ENCODE measurements at regions not wholly inside any gene's neighbourhood (a gene's known extent, or its start where the extent isn't known, plus 50 kb on each side); places are given as distances from the start of the nearest gene placed in this dataset.

DNA sequence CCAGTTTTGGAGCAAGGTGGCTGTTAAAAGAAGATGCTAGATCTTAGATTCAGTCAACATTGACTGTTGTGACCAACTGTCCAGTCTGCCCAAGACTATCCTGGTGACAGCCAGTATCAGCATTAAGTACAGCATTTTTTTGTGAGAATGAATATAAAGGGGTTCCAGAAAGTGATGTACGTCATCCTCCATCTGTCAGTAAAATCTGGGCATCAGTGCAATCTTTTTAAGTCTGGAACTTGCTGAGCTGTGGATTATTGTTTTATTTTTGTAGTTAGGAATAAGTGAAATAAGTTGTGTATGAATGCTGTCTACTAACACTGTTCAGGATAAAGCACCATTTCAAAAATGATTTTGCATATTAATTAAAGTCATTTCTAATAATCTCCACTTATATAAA, 1020.0 kb upstream of the GHITM start:
- Histone ChIP-seq H3K4me3 (ENCODE audit: insufficient read depth, low read length, poor library complexity, severe bottlenecking) (no peak overlapping the region), H3K9ac (ENCODE audit: low read length) (no peak overlapping the region), H3K79me2 (ENCODE audit: insufficient read depth, low read length) (no peaks in the 10 kb centered on the region), H3K4me2 (ENCODE audit: low read depth, low read length, poor library complexity, severe bottlenecking) (no peak overlapping the region), H3K27me3 (ENCODE audit: low read length) (no peaks in the 10 kb centered on the region), H3F3A (ENCODE audit: insufficient read depth) (no peaks in the 10 kb centered on the region), H2AFZ (ENCODE audit: low read depth, low read length, severe bottlenecking) (no peak overlapping the region), H3K36me3 (ENCODE audit: low read length) (no peaks in the 10 kb centered on the region), H3K27ac (ENCODE audit: low read depth, low read length) (no peak overlapping the region), H3K9me2 (replicated peaks; ENCODE audit: insufficient read depth, low read length) (no peaks in the 10 kb centered on the region), H4K20me1 (ENCODE audit: low read depth, low read length) (no peaks in the 10 kb centered on the region), H3K9me3 (ENCODE audit: insufficient read depth, low read length) (no peaks in the 10 kb centered on the region)
- TF ChIP-seq, protein P1, sequence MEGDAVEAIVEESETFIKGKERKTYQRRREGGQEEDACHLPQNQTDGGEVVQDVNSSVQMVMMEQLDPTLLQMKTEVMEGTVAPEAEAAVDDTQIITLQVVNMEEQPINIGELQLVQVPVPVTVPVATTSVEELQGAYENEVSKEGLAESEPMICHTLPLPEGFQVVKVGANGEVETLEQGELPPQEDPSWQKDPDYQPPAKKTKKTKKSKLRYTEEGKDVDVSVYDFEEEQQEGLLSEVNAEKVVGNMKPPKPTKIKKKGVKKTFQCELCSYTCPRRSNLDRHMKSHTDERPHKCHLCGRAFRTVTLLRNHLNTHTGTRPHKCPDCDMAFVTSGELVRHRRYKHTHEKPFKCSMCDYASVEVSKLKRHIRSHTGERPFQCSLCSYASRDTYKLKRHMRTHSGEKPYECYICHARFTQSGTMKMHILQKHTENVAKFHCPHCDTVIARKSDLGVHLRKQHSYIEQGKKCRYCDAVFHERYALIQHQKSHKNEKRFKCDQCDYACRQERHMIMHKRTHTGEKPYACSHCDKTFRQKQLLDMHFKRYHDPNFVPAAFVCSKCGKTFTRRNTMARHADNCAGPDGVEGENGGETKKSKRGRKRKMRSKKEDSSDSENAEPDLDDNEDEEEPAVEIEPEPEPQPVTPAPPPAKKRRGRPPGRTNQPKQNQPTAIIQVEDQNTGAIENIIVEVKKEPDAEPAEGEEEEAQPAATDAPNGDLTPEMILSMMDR (IDR thresholded peaks at IDR 0.05; ENCODE audit: insufficient read depth, low read length, poor library complexity, severe bottlenecking): no peak
- no peak for TF ChIP-seq EZH2phosphoT487 (conservative IDR thresholded peaks at IDR 0.05; ENCODE audit: low read length)

DNA sequence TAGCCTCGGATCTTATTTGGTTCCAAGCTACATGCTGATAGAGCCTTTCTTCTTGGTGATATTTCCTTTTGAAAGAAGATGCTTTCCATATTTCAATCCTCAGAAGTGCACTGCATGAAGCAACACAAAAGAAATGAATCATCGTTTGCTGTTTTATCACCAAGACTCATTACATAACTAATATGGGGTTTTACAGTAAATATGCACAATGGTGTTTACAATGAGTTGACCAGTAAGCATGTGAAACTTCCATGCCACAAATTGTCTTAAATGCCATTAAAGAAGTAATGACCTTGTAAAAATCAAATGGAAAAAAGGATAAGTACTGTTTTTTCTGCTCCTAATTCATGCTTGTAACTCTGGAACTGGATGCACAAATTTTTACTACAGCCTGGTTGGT, 1017.0 kb upstream of the GHITM start:
- Histone ChIP-seq H3K4me2 (ENCODE audit: low read depth, low read length, poor library complexity, severe bottlenecking) (no peak overlapping the region), H4K20me1 (ENCODE audit: low read depth, low read length) (no peaks in the 10 kb centered on the region), H3K27me3 (ENCODE audit: low read length) (no peaks in the 10 kb centered on the region)

GRCh38 chr10:83127942-83128575, 1011.2 kb upstream of the GHITM start:
- Histone ChIP-seq H3K79me2 (ENCODE audit: insufficient read depth, low read length) (no peaks in the 10 kb centered on the region), H3K4me2 (ENCODE audit: low read depth, low read length, poor library complexity, severe bottlenecking) (no peak overlapping the region), H3F3A (ENCODE audit: insufficient read depth) (no peaks in the 10 kb centered on the region), H3K27ac (ENCODE audit: low read depth, low read length) (no peak overlapping the region), H3K4me3 (ENCODE audit: insufficient read depth, low read length, poor library complexity, severe bottlenecking) (no peak overlapping the region), H3K36me3 (ENCODE audit: low read length) (no peaks in the 10 kb centered on the region), H4K20me1 (ENCODE audit: low read depth, low read length) (no peaks in the 10 kb centered on the region), H3K27me3 (ENCODE audit: low read length) (no peaks in the 10 kb centered on the region), H3K9me2 (replicated peaks; ENCODE audit: insufficient read depth, low read length) (no peaks in the 10 kb centered on the region), H3K9ac (ENCODE audit: low read length) (no peak overlapping the region), H2AFZ (ENCODE audit: low read depth, low read length, severe bottlenecking) (no peak overlapping the region), H3K9me3 (ENCODE audit: insufficient read depth, low read length) (no peaks in the 10 kb centered on the region)
- TF ChIP-seq, protein P1 (IDR thresholded peaks at IDR 0.05; ENCODE audit: insufficient read depth, low read length, poor library complexity, severe bottlenecking): no peak
- no peak for TF ChIP-seq EZH2phosphoT487 (conservative IDR thresholded peaks at IDR 0.05; ENCODE audit: low read length)

More for the DNA sequence above, 1017.0 kb upstream of the GHITM start:
- no peaks in the 10 kb centered on the region for H3K9me2 ChIP-seq (replicated peaks; ENCODE audit: insufficient read depth, low read length)
- no peak overlapping the region for H2AFZ ChIP-seq (ENCODE audit: low read depth, low read length, severe bottlenecking)
- H3F3A ChIP-seq (ENCODE audit: insufficient read depth): no peaks in the 10 kb centered on the region
- no peaks in the 10 kb centered on the region for H3K36me3 ChIP-seq (ENCODE audit: low read length)
- H3K79me2 ChIP-seq (ENCODE audit: insufficient read depth, low read length): no peaks in the 10 kb centered on the region
- no peak overlapping the region for H3K4me3 ChIP-seq (ENCODE audit: insufficient read depth, low read length, poor library complexity, severe bottlenecking)
- no peak for TF ChIP-seq EZH2phosphoT487 (conservative IDR thresholded peaks at IDR 0.05; ENCODE audit: low read length)
- H3K27ac ChIP-seq (ENCODE audit: low read depth, low read length): no peak overlapping the region
- no peaks in the 10 kb centered on the region for H3K9me3 ChIP-seq (ENCODE audit: insufficient read depth, low read length)
- H3K9ac ChIP-seq (ENCODE audit: low read length): no peak overlapping the region

- Histone ChIP-seq H4K20me1 (ENCODE audit: low read depth, low read length) (no peaks in the 10 kb centered on the region), H3K79me2 (ENCODE audit: insufficient read depth, low read length) (no peaks in the 10 kb centered on the region)
Measured at GRCh38 chr10:83140811-83141210, 998.5 kb upstream of the GHITM start.

More at GRCh38 chr10:83140811-83141210, 998.5 kb upstream of the GHITM start:
- no peaks in the 10 kb centered on the region for H3F3A ChIP-seq (ENCODE audit: insufficient read depth)
- no peaks in the 10 kb centered on the region for H3K9me3 ChIP-seq (ENCODE audit: insufficient read depth, low read length)
- H3K9ac ChIP-seq (ENCODE audit: low read length): no peak overlapping the region
- no peaks in the 10 kb centered on the region for H3K27me3 ChIP-seq (ENCODE audit: low read length)
- H3K9me2 ChIP-seq (replicated peaks; ENCODE audit: insufficient read depth, low read length): 0 out of 2 replicates have a peak, but pooled peaks cover 4% of the 10 kb centered on the region
- no peak overlapping the region for H3K4me3 ChIP-seq (ENCODE audit: insufficient read depth, low read length, poor library complexity, severe bottlenecking)
- H3K36me3 ChIP-seq (ENCODE audit: low read length): no peaks in the 10 kb centered on the region
- H3K27ac ChIP-seq (ENCODE audit: low read depth, low read length): no peak overlapping the region
- TF ChIP-seq, protein P1 (IDR thresholded peaks at IDR 0.05; ENCODE audit: insufficient read depth, low read length, poor library complexity, severe bottlenecking): no peak
- H3K4me2 ChIP-seq (ENCODE audit: low read depth, low read length, poor library complexity, severe bottlenecking): no peak overlapping the region
- no peak overlapping the region for H2AFZ ChIP-seq (ENCODE audit: low read depth, low read length, severe bottlenecking)

All from SU-DHL-6 (cell line).